HEK293 (cell line): ENCODE measurements at regions not wholly inside any gene's neighbourhood (a gene's known extent, or its start where the extent isn't known, plus 50 kb on each side); places are given as distances from the start of the nearest gene placed in this dataset.

Source experiments
- CTCF ChIA-PET: fragments of 350-600 bp; formaldehyde crosslinking; extraction: SDS; loops from one replicate; lab custom pipeline; 2021; ENCODE audit warnings: antibody characterized with exemption; lab: Yijun Ruan, JAX
- POLR2A ChIA-PET: fragments of 300-600 bp; formaldehyde crosslinking; extraction: SDS; loops from one replicate; lab custom pipeline; 2020; ENCODE audit warnings: antibody characterized with exemption, inconsistent platforms; lab: Yijun Ruan, JAX
- H3K27ac ChIP-seq: fragments of 200-500 bp; sonication (Bioruptor generic); 2 replicates; pipeline ENCODE4 v1.5.1; 2014; ENCODE audit warnings: low read depth, low read length, control low read depth, inconsistent platforms; ENCODE audit errors: extremely low read depth
- H3K36me3 ChIP-seq, 2 experiments: fragments of 200-500 bp in 1 of 2; sonication (Bioruptor generic) in 1 of 2; 1 replicate in 1 of 2; 2 replicates in 1 of 2; pipeline ENCODE4 v1.5.1; 2014 to 2017; ENCODE audit warnings: inconsistent platforms in 2 of 2, low read length in 2 of 2; ENCODE audit not compliant: control insufficient read depth in 2 of 2, insufficient read depth in 1 of 2
- H3K4me1 ChIP-seq: fragments of 200-500 bp; sonication (Bioruptor generic); 2 replicates; pipeline ENCODE4 v1.5.1; 2014; ENCODE audit warnings: mild to moderate bottlenecking, low read length, inconsistent platforms; ENCODE audit not compliant: control insufficient read depth, insufficient read depth
- H3K4me3 ChIP-seq: 2 replicates; pipeline ENCODE4 v1.5.1; 2011; ENCODE audit warnings: low read depth, mild to moderate bottlenecking, control low read depth, low read length, moderate library complexity
- H3K9me3 ChIP-seq: fragments of 200-500 bp; sonication (Bioruptor generic); 2 replicates; pipeline ENCODE4 v1.5.1; 2014; ENCODE audit warnings: low read depth, low read length, inconsistent platforms; ENCODE audit not compliant: control insufficient read depth, insufficient read depth
- GLIS2 ChIP-seq: fragments of 450-650 bp; formaldehyde crosslinking; IDR thresholded peaks from 2 replicates; pipeline ENCODE4 v1.5.1; 2016; ENCODE audit warnings: missing biosample characterization, missing genetic modification characterization
- HOXD13 ChIP-seq: sonication (generic); formaldehyde crosslinking; IDR thresholded peaks from 2 replicates; pipeline ENCODE4 v1.8.0; 2022; ENCODE audit warnings: missing genetic modification reagents, borderline replicate concordance
- OSR2 ChIP-seq: fragments of 450-650 bp; formaldehyde crosslinking; IDR thresholded peaks from 2 replicates; pipeline ENCODE4 v1.5.1; 2016; ENCODE audit warnings: missing biosample characterization, missing genetic modification characterization
- PBX3 ChIP-seq: sonication (generic); formaldehyde crosslinking; IDR thresholded peaks from 2 replicates; pipeline ENCODE4 v1.8.1; 2022; ENCODE audit warnings: mild to moderate bottlenecking, moderate library complexity, missing genetic modification reagents
- PRDM2 ChIP-seq: fragments of 450-650 bp; formaldehyde crosslinking; IDR thresholded peaks from 2 replicates; pipeline ENCODE4 v1.5.1; 2016; ENCODE audit warnings: missing biosample characterization, missing genetic modification characterization, borderline replicate concordance
- REST ChIP-seq: fragments of 450-650 bp; formaldehyde crosslinking; IDR thresholded peaks from 2 replicates; pipeline ENCODE4 v1.5.1; 2016; ENCODE audit warnings: missing biosample characterization, missing genetic modification characterization
- SALL2 ChIP-seq: fragments of 450-650 bp; formaldehyde crosslinking; IDR thresholded peaks from 2 replicates; pipeline ENCODE4 v1.5.0; 2017; ENCODE audit warnings: missing biosample characterization, mild to moderate bottlenecking, missing genetic modification characterization, borderline replicate concordance
- ZBTB48 ChIP-seq: fragments of 450-650 bp; formaldehyde crosslinking; IDR thresholded peaks from 2 replicates; pipeline ENCODE4 v1.5.1; 2016; ENCODE audit warnings: missing biosample characterization, missing genetic modification characterization
- ZNF184 ChIP-seq: fragments of 450-650 bp; IDR thresholded peaks from 2 replicates; pipeline ENCODE4 v1.5.1; 2018; ENCODE audit warnings: missing biosample characterization, mild to moderate bottlenecking, missing genetic modification characterization
- ZNF2 ChIP-seq: fragments of 450-650 bp; formaldehyde crosslinking; IDR thresholded peaks from 2 replicates; pipeline ENCODE4 v1.5.1; 2016; ENCODE audit warnings: missing biosample characterization, missing genetic modification characterization
- ZNF239 ChIP-seq: fragments of 450-650 bp; formaldehyde crosslinking; IDR thresholded peaks from 2 replicates; pipeline ENCODE4 v1.5.1; 2016; ENCODE audit warnings: missing biosample characterization, missing genetic modification characterization
- ZNF280C ChIP-seq: fragments of 450-650 bp; formaldehyde crosslinking; IDR thresholded peaks from 2 replicates; pipeline ENCODE4 v1.5.1; 2016; ENCODE audit warnings: missing biosample characterization, missing genetic modification characterization
- ZNF366 ChIP-seq: fragments of 450-650 bp; formaldehyde crosslinking; conservative IDR thresholded peaks from 2 replicates; pipeline ENCODE4 v1.5.1; 2016; ENCODE audit warnings: missing biosample characterization, missing genetic modification characterization
- ZNF37A ChIP-seq: fragments of 450-650 bp; IDR thresholded peaks from 2 replicates; pipeline ENCODE4 v1.5.1; 2018; ENCODE audit warnings: missing biosample characterization, missing genetic modification characterization
- ZNF391 ChIP-seq: fragments of 450-650 bp; formaldehyde crosslinking; IDR thresholded peaks from 2 replicates; pipeline ENCODE4 v1.5.1; 2016; ENCODE audit warnings: low read depth, missing biosample characterization, missing genetic modification characterization, borderline replicate concordance
- ZNF449 ChIP-seq: fragments of 450-650 bp; formaldehyde crosslinking; IDR thresholded peaks from 2 replicates; pipeline ENCODE4 v1.5.1; 2017; ENCODE audit warnings: missing biosample characterization, mild to moderate bottlenecking, missing genetic modification characterization, moderate library complexity
- ZNF488 ChIP-seq: fragments of 450-650 bp; formaldehyde crosslinking; IDR thresholded peaks from 2 replicates; pipeline ENCODE4 v1.5.1; 2016; ENCODE audit warnings: missing biosample characterization, missing genetic modification characterization
- ZNF544 ChIP-seq: fragments of 450-650 bp; formaldehyde crosslinking; IDR thresholded peaks from 2 replicates; pipeline ENCODE4 v1.5.0; 2017; ENCODE audit warnings: missing biosample characterization, missing genetic modification characterization
- ZNF610 ChIP-seq: fragments of 450-650 bp; formaldehyde crosslinking; IDR thresholded peaks from 2 replicates; pipeline ENCODE4 v1.5.1; 2016; ENCODE audit warnings: missing biosample characterization, missing genetic modification characterization, borderline replicate concordance

GRCh38 chr17:15145621-15146020 lies 119.5 kb downstream of the PMP22 start (continued):
- no peak for TF ChIP-seq PRDM2 (tag by site-specific recombination)
- no peak for TF ChIP-seq ZNF449 (tag by site-specific recombination)
- no peak for TF ChIP-seq SALL2 (tag by site-specific recombination)
- no peak for TF ChIP-seq HOXD13
- no peak for TF ChIP-seq ZNF2
- no peak for TF ChIP-seq OSR2 (tag by site-specific recombination)
- TF ChIP-seq ZNF280C (tag by site-specific recombination) = no peak
- TF ChIP-seq ZNF544 = no peak
- TF ChIP-seq ZNF37A (tag by site-specific recombination) = no peak
- no peak for TF ChIP-seq ZNF184
- no peak for TF ChIP-seq ZNF610
- no peak for TF ChIP-seq GLIS2 (tag by site-specific recombination)
- no peak for TF ChIP-seq ZBTB48

GRCh38 chr17:15143524-15143923 lies 121.6 kb downstream of the PMP22 start:
- H3K4me1 ChIP-seq = no peaks in the 10 kb centered on the region
- TF ChIP-seq ZNF239 (tag by site-specific recombination) = no peak
- TF ChIP-seq ZNF366 (tag by site-specific recombination) = no peak
- no peak for TF ChIP-seq ZNF391
- no peak for TF ChIP-seq ZNF488 (tag by site-specific recombination)
- no peak for TF ChIP-seq PBX3 (CRISPR knock-in tag)
- TF ChIP-seq REST (tag by site-specific recombination) = no peak
- H3K9me3 ChIP-seq = no peaks in the 10 kb centered on the region
- POLR2A ChIA-PET = no interaction called here
- H3K36me3 ChIP-seq = no peaks in the 10 kb centered on the region
- CTCF ChIA-PET = no interaction called here
- H3K27ac ChIP-seq = no peak overlapping the region
- H3K4me3 ChIP-seq = no peak overlapping the region
